CD14-positive monocyte (primary cell): ENCODE measurements at regions not wholly inside any gene's neighbourhood (a gene's known extent, or its start where the extent isn't known, plus 50 kb on each side); places are given as distances from the start of the nearest gene placed in this dataset.

ENCODE experiments used
- DNase-seq, 3 donors: peaks; one replicate each; pipeline ENCODE4 v3.0.0-alpha.2; 2011 to 2022
- H2AFZ ChIP-seq: 2 replicates; pipeline ENCODE4 v1.6.0; 2012; ENCODE audit warnings: mild to moderate bottlenecking, low read depth, low read length, inconsistent platforms; ENCODE audit not compliant: insufficient read depth, poor library complexity, severe bottlenecking
- H3K27ac ChIP-seq, 2 donors: 1 replicate in 1 of 2; 2 replicates in 1 of 2; pipeline ENCODE4 v1.5.1; 2012 to 2013; ENCODE audit warnings: low read length in 2 of 2, control low read depth in 1 of 2, inconsistent platforms in 1 of 2, low read depth in 1 of 2, mild to moderate bottlenecking in 1 of 2
- H3K27me3 ChIP-seq, 2 donors: one replicate each; pipeline versions ENCODE4 v1.6.0 to v1.6.1; 2011 to 2013; ENCODE audit warnings: low read length in 2 of 2; ENCODE audit not compliant: control insufficient read depth in 2 of 2, insufficient read depth in 2 of 2
- H3K36me3 ChIP-seq, 2 donors: replicated peaks in 1 of 2; 1 replicate in 1 of 2; 2 replicates in 1 of 2; pipeline versions ENCODE4 v1.5.1 to v1.6.1; 2012 to 2013; ENCODE audit warnings: low read length in 2 of 2, control low read depth in 1 of 2, inconsistent platforms in 1 of 2, mild to moderate bottlenecking in 1 of 2; ENCODE audit not compliant: insufficient read depth in 2 of 2, control insufficient read depth in 1 of 2
- H3K4me1 ChIP-seq, 2 donors: 1 replicate in 1 of 2; 2 replicates in 1 of 2; pipeline versions ENCODE4 v1.5.1 to v1.6.1; 2012 to 2013; ENCODE audit warnings: low read length in 2 of 2, control low read depth in 1 of 2, inconsistent platforms in 1 of 2, mild to moderate bottlenecking in 1 of 2, moderate library complexity in 1 of 2; ENCODE audit not compliant: insufficient read depth in 2 of 2, control insufficient read depth in 1 of 2
- H3K4me2 ChIP-seq: replicated peaks from 2 replicates; pipeline ENCODE3; 2012; ENCODE audit warnings: low read length, moderate library complexity, mild to moderate bottlenecking; ENCODE audit not compliant: poor library complexity, severe bottlenecking; ENCODE audit errors: extremely low read depth
- H3K4me3 ChIP-seq, 3 experiments: fragments of 200-600 bp in 1 of 3; sonication (generic) in 1 of 3; replicated peaks in 1 of 3; 1 replicate in 2 of 3; 2 replicates in 1 of 3; pipeline ENCODE4 v1.5.1; 2011 to 2013; ENCODE audit warnings: low read length in 3 of 3, mild to moderate bottlenecking in 3 of 3, control low read depth in 2 of 3, low read depth in 2 of 3, inconsistent platforms in 1 of 3, moderate library complexity in 1 of 3
- H3K79me2 ChIP-seq: 2 replicates; pipeline ENCODE4 v1.6.0; 2012; ENCODE audit warnings: mild to moderate bottlenecking, control low read depth, inconsistent platforms, low read length, moderate library complexity; ENCODE audit not compliant: insufficient read depth
- H3K9ac ChIP-seq: 2 replicates; pipeline ENCODE4 v1.6.0; 2017; ENCODE audit warnings: low read length, mild to moderate bottlenecking; ENCODE audit not compliant: insufficient read depth, poor library complexity, severe bottlenecking
- H3K9me3 ChIP-seq, 2 donors: replicated peaks in 1 of 2; 1 replicate in 1 of 2; 2 replicates in 1 of 2; pipeline versions ENCODE4 v1.5.1 to v1.6.1; 2012 to 2013; ENCODE audit warnings: low read length in 2 of 2, control low read depth in 1 of 2; ENCODE audit not compliant: control insufficient read depth in 1 of 2, insufficient read depth in 1 of 2
- H4K20me1 ChIP-seq: 2 replicates; pipeline ENCODE4 v1.6.0; 2012; ENCODE audit warnings: mild to moderate bottlenecking, low read length, control low read depth, moderate library complexity; ENCODE audit not compliant: insufficient read depth
- H3K27ac Mint-ChIP-seq, 7 donors: one replicate each; pipeline ENCODE4 v1.8.0; 2020; ENCODE audit warnings: mild to moderate bottlenecking in 7 of 7, mixed read lengths in 7 of 7, moderate library complexity in 6 of 7, inconsistent platforms in 2 of 7
- H3K27me3 Mint-ChIP-seq, 3 donors: one replicate each; pipeline ENCODE4 v1.8.0; 2021 to 2022; ENCODE audit warnings: low read depth in 3 of 3, mild to moderate bottlenecking in 3 of 3, mixed read lengths in 3 of 3, moderate library complexity in 3 of 3, inconsistent platforms in 1 of 3
- H3K36me3 Mint-ChIP-seq, 2 donors: one replicate each; pipeline ENCODE4 v1.8.0; 2020; ENCODE audit warnings: mixed read lengths in 2 of 2, inconsistent platforms in 1 of 2, mild to moderate bottlenecking in 1 of 2
- H3K4me1 Mint-ChIP-seq: one replicate; pipeline ENCODE4 v1.8.0; 2020; ENCODE audit warnings: mild to moderate bottlenecking, mixed read lengths
- H3K4me3 Mint-ChIP-seq, 2 donors: one replicate each; pipeline ENCODE4 v1.8.0; 2020; ENCODE audit warnings: mild to moderate bottlenecking in 2 of 2, mixed read lengths in 2 of 2, moderate library complexity in 1 of 2
- H3K9me3 Mint-ChIP-seq, 7 donors: one replicate each; pipeline ENCODE4 v1.8.0; 2020 to 2022; ENCODE audit warnings: mixed read lengths in 7 of 7, mild to moderate bottlenecking in 6 of 7, moderate library complexity in 6 of 7, inconsistent platforms in 2 of 7
- WGBS: methylation state at CpG from one replicate; pipeline ENCODE4 v1.1.5; 2013; ENCODE audit warnings: missing lambda C conversion rate; ENCODE audit not compliant: insufficient coverage; 5-methylcytosine and 5-hydroxymethylcytosine counted together
- intact Hi-C, 2 donors: fragments of 100-400 bp; cut with micrococcal nuclease; formaldehyde crosslinking; loops; one replicate each; pipeline versions ENCODE4 v1.15.0 to v1.15.1; 2023
- TF ChIP-seq, protein P1 (sequence below): fragments of 200-600 bp; IDR thresholded peaks from one replicate; pipeline ENCODE4 v1.8.0; 2022; ENCODE audit warnings: antibody characterized with exemption, mild to moderate bottlenecking

DNA sequence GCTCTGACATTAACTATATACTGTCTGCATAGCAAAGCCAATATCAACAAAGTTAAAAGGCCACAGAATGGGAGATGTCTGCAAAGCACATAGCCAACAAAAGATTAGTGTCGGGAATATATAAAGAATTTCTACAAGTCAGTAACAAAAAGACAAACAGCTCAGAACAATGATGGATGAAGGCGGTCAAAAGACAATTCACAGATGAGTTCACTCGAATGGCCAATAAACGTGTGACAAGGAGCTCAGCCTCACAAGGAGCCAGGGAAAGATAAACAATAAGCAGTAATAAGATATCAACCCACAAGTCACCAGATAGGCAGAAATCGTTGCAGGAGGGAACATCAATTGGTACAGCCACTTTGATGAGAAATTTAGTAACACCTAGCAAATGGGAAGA, 106.0 kb upstream of the ISX start:
- 100% methylated on average over 1 of the region's 5 CpGs for WGBS
- intact Hi-C loops: no loop called here
- H3K4me2 ChIP-seq: no peak overlapping the region

DNA sequence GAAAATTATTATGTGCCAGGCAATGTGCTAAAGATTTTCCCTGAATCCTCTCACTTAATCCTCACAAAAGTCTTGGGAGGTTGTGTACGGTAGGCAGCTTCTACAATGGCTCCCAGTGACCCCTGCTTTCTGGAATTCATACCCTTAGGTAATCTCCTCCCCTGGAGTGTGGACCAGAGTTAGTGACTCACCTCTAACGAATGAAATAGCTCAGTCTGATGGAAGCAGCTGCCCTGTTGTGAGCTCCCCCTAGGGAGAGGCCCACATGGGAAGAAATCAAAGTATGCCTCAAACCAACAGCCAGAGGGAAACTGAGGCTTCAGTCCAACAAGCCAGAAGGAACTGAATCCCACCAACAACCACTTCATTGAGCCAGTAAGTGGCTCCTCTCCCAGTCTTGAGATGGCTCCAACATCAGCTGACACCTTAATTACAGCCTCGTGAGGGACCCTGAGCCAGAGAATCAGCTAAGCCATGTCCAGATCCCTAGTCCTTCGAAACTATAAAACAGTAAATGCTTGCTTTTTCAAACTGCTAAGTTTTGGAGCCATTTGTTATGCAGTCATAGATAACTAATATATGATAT, 98.9 kb upstream of the ISX start:
- no peak overlapping the region for H2AFZ ChIP-seq
- H4K20me1 ChIP-seq: no peaks in the 10 kb centered on the region
- no peaks in the 10 kb centered on the region for H3K4me1 ChIP-seq
- no peaks in the 10 kb centered on the region for H3K36me3 Mint-ChIP-seq
- intact Hi-C loops: no loop called here
- no peak overlapping the region for H3K4me3 ChIP-seq
- H3K27me3 ChIP-seq: no peaks in the 10 kb centered on the region
- 67% methylated on average over 1 of the region's 4 CpGs for WGBS
- H3K4me2 ChIP-seq: no peak overlapping the region
- H3K79me2 ChIP-seq: no peaks in the 10 kb centered on the region
- no peaks in the 10 kb centered on the region for H3K4me1 Mint-ChIP-seq
- H3K27ac ChIP-seq: no peak overlapping the region
- peaks cover 3 to 4% of the 10 kb centered on the region in 2 donors for H3K9me3 ChIP-seq
- peaks cover 0 to 1% (median 0%) of the 10 kb centered on the region in 3 donors for H3K27me3 Mint-ChIP-seq
- peaks cover 0 to 5% (median 0%) of the 10 kb centered on the region in 7 donors for H3K9me3 Mint-ChIP-seq
- TF ChIP-seq, protein P1, sequence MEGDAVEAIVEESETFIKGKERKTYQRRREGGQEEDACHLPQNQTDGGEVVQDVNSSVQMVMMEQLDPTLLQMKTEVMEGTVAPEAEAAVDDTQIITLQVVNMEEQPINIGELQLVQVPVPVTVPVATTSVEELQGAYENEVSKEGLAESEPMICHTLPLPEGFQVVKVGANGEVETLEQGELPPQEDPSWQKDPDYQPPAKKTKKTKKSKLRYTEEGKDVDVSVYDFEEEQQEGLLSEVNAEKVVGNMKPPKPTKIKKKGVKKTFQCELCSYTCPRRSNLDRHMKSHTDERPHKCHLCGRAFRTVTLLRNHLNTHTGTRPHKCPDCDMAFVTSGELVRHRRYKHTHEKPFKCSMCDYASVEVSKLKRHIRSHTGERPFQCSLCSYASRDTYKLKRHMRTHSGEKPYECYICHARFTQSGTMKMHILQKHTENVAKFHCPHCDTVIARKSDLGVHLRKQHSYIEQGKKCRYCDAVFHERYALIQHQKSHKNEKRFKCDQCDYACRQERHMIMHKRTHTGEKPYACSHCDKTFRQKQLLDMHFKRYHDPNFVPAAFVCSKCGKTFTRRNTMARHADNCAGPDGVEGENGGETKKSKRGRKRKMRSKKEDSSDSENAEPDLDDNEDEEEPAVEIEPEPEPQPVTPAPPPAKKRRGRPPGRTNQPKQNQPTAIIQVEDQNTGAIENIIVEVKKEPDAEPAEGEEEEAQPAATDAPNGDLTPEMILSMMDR: no peak
- H3K4me3 Mint-ChIP-seq: no peak overlapping the region
- H3K27ac Mint-ChIP-seq: no peak overlapping the region
- no peaks in the 10 kb centered on the region for H3K36me3 ChIP-seq
- no peak for DNase-seq
- no peak overlapping the region for H3K9ac ChIP-seq

More for the DNA sequence above, 106.0 kb upstream of the ISX start:
- DNase-seq: no peak
- Histone ChIP-seq H2AFZ (no peak overlapping the region), H3K79me2 (no peaks in the 10 kb centered on the region), H3K9ac (no peak overlapping the region), H4K20me1 (no peaks in the 10 kb centered on the region), H3K27me3 (no peaks in the 10 kb centered on the region), H3K4me1 (no peaks in the 10 kb centered on the region), H3K9me3 (peaks cover 0 to 9% of the 10 kb centered on the region in 2 donors), H3K27ac (no peak overlapping the region), H3K36me3 (no peaks in the 10 kb centered on the region), H3K4me3 (no peak overlapping the region)
- H3K36me3 Mint-ChIP-seq: no peaks in the 10 kb centered on the region
- H3K27ac Mint-ChIP-seq: no peak overlapping the region
- H3K9me3 Mint-ChIP-seq: peaks cover 0 to 14% (median 8%) of the 10 kb centered on the region in 7 donors
- no peaks in the 10 kb centered on the region for H3K4me1 Mint-ChIP-seq
- H3K27me3 Mint-ChIP-seq: no peaks in the 10 kb centered on the region
- H3K4me3 Mint-ChIP-seq: no peak overlapping the region
- TF ChIP-seq, protein P1: no peak
